CD14-positive monocyte (primary cell): ENCODE measurements at regions not wholly inside any gene's neighbourhood (a gene's known extent, or its start where the extent isn't known, plus 50 kb on each side); places are given as distances from the start of the nearest gene placed in this dataset.

ENCODE experiments used
- DNase-seq, 3 donors: peaks; one replicate each; pipeline ENCODE4 v3.0.0-alpha.2; 2011 to 2022
- H2AFZ ChIP-seq: 2 replicates; pipeline ENCODE4 v1.6.0; 2012; ENCODE audit warnings: mild to moderate bottlenecking, low read depth, low read length, inconsistent platforms; ENCODE audit not compliant: insufficient read depth, poor library complexity, severe bottlenecking
- H3K27ac ChIP-seq, 2 donors: 1 replicate in 1 of 2; 2 replicates in 1 of 2; pipeline ENCODE4 v1.5.1; 2012 to 2013; ENCODE audit warnings: low read length in 2 of 2, control low read depth in 1 of 2, inconsistent platforms in 1 of 2, low read depth in 1 of 2, mild to moderate bottlenecking in 1 of 2
- H3K27me3 ChIP-seq, 2 donors: one replicate each; pipeline versions ENCODE4 v1.6.0 to v1.6.1; 2011 to 2013; ENCODE audit warnings: low read length in 2 of 2; ENCODE audit not compliant: control insufficient read depth in 2 of 2, insufficient read depth in 2 of 2
- H3K36me3 ChIP-seq, 2 donors: replicated peaks in 1 of 2; 1 replicate in 1 of 2; 2 replicates in 1 of 2; pipeline versions ENCODE4 v1.5.1 to v1.6.1; 2012 to 2013; ENCODE audit warnings: low read length in 2 of 2, control low read depth in 1 of 2, inconsistent platforms in 1 of 2, mild to moderate bottlenecking in 1 of 2; ENCODE audit not compliant: insufficient read depth in 2 of 2, control insufficient read depth in 1 of 2
- H3K4me1 ChIP-seq, 2 donors: 1 replicate in 1 of 2; 2 replicates in 1 of 2; pipeline versions ENCODE4 v1.5.1 to v1.6.1; 2012 to 2013; ENCODE audit warnings: low read length in 2 of 2, control low read depth in 1 of 2, inconsistent platforms in 1 of 2, mild to moderate bottlenecking in 1 of 2, moderate library complexity in 1 of 2; ENCODE audit not compliant: insufficient read depth in 2 of 2, control insufficient read depth in 1 of 2
- H3K4me2 ChIP-seq: replicated peaks from 2 replicates; pipeline ENCODE3; 2012; ENCODE audit warnings: low read length, moderate library complexity, mild to moderate bottlenecking; ENCODE audit not compliant: poor library complexity, severe bottlenecking; ENCODE audit errors: extremely low read depth
- H3K4me3 ChIP-seq, 3 experiments: fragments of 200-600 bp in 1 of 3; sonication (generic) in 1 of 3; replicated peaks in 1 of 3; 1 replicate in 2 of 3; 2 replicates in 1 of 3; pipeline ENCODE4 v1.5.1; 2011 to 2013; ENCODE audit warnings: low read length in 3 of 3, mild to moderate bottlenecking in 3 of 3, control low read depth in 2 of 3, low read depth in 2 of 3, inconsistent platforms in 1 of 3, moderate library complexity in 1 of 3
- H3K79me2 ChIP-seq: 2 replicates; pipeline ENCODE4 v1.6.0; 2012; ENCODE audit warnings: mild to moderate bottlenecking, control low read depth, inconsistent platforms, low read length, moderate library complexity; ENCODE audit not compliant: insufficient read depth
- H3K9ac ChIP-seq: 2 replicates; pipeline ENCODE4 v1.6.0; 2017; ENCODE audit warnings: low read length, mild to moderate bottlenecking; ENCODE audit not compliant: insufficient read depth, poor library complexity, severe bottlenecking
- H3K9me3 ChIP-seq, 2 donors: replicated peaks in 1 of 2; 1 replicate in 1 of 2; 2 replicates in 1 of 2; pipeline versions ENCODE4 v1.5.1 to v1.6.1; 2012 to 2013; ENCODE audit warnings: low read length in 2 of 2, control low read depth in 1 of 2; ENCODE audit not compliant: control insufficient read depth in 1 of 2, insufficient read depth in 1 of 2
- H4K20me1 ChIP-seq: 2 replicates; pipeline ENCODE4 v1.6.0; 2012; ENCODE audit warnings: mild to moderate bottlenecking, low read length, control low read depth, moderate library complexity; ENCODE audit not compliant: insufficient read depth
- H3K27ac Mint-ChIP-seq, 7 donors: one replicate each; pipeline ENCODE4 v1.8.0; 2020; ENCODE audit warnings: mild to moderate bottlenecking in 7 of 7, mixed read lengths in 7 of 7, moderate library complexity in 6 of 7, inconsistent platforms in 2 of 7
- H3K27me3 Mint-ChIP-seq, 3 donors: one replicate each; pipeline ENCODE4 v1.8.0; 2021 to 2022; ENCODE audit warnings: low read depth in 3 of 3, mild to moderate bottlenecking in 3 of 3, mixed read lengths in 3 of 3, moderate library complexity in 3 of 3, inconsistent platforms in 1 of 3
- H3K36me3 Mint-ChIP-seq, 2 donors: one replicate each; pipeline ENCODE4 v1.8.0; 2020; ENCODE audit warnings: mixed read lengths in 2 of 2, inconsistent platforms in 1 of 2, mild to moderate bottlenecking in 1 of 2
- H3K4me1 Mint-ChIP-seq: one replicate; pipeline ENCODE4 v1.8.0; 2020; ENCODE audit warnings: mild to moderate bottlenecking, mixed read lengths
- H3K4me3 Mint-ChIP-seq, 2 donors: one replicate each; pipeline ENCODE4 v1.8.0; 2020; ENCODE audit warnings: mild to moderate bottlenecking in 2 of 2, mixed read lengths in 2 of 2, moderate library complexity in 1 of 2
- H3K9me3 Mint-ChIP-seq, 7 donors: one replicate each; pipeline ENCODE4 v1.8.0; 2020 to 2022; ENCODE audit warnings: mixed read lengths in 7 of 7, mild to moderate bottlenecking in 6 of 7, moderate library complexity in 6 of 7, inconsistent platforms in 2 of 7
- WGBS: methylation state at CpG from one replicate; pipeline ENCODE4 v1.1.5; 2013; ENCODE audit warnings: missing lambda C conversion rate; ENCODE audit not compliant: insufficient coverage; 5-methylcytosine and 5-hydroxymethylcytosine counted together
- intact Hi-C, 2 donors: fragments of 100-400 bp; cut with micrococcal nuclease; formaldehyde crosslinking; loops; one replicate each; pipeline versions ENCODE4 v1.15.0 to v1.15.1; 2023
- TF ChIP-seq, protein P1 (sequence below): fragments of 200-600 bp; IDR thresholded peaks from one replicate; pipeline ENCODE4 v1.8.0; 2022; ENCODE audit warnings: antibody characterized with exemption, mild to moderate bottlenecking

DNA sequence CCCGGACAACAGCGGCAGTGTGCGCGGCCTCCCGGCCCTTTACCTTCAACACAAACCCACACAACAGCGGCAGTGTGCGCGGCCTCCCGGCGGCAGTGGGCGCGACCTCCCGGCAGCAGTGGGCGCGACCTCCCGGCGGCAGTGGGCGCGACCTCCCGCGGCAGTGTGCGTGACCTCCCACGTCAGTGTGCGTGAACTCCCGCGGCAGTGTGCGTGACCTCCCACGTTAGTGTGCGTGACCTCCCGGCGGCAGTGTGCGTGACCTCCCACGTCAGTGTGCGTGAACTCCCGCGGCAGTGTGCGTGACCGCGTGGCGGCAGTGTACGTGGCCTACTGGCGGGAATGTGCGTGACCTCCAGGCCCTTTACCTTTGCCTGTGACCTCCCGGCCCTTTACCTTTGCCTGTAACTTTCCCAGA is 576.6 kb upstream of the FRG1 start:
- no peak overlapping the region for H2AFZ ChIP-seq
- no peak overlapping the region for H3K4me2 ChIP-seq
- H3K27me3 ChIP-seq, result no peaks in the 10 kb centered on the region
- H3K9me3 ChIP-seq, result peaks cover 0 to 7% of the 10 kb centered on the region in 2 donors
- H3K4me1 Mint-ChIP-seq, result no peaks in the 10 kb centered on the region
- no peaks in the 10 kb centered on the region for H3K79me2 ChIP-seq
- intact Hi-C loops, result no loop called here
- H3K4me1 ChIP-seq, result no peaks in the 10 kb centered on the region
- H3K9ac ChIP-seq, result no peak overlapping the region
- WGBS, result 88% methylated on average over 18 of the region's 44 CpGs
- no peaks in the 10 kb centered on the region for H4K20me1 ChIP-seq
- H3K27ac ChIP-seq, result no peak overlapping the region
- H3K4me3 Mint-ChIP-seq, result no peak overlapping the region
- peaks cover 0 to 1% (median 1%) of the 10 kb centered on the region in 3 donors for H3K27me3 Mint-ChIP-seq
- H3K36me3 ChIP-seq, result no peaks in the 10 kb centered on the region
- TF ChIP-seq, protein P1, sequence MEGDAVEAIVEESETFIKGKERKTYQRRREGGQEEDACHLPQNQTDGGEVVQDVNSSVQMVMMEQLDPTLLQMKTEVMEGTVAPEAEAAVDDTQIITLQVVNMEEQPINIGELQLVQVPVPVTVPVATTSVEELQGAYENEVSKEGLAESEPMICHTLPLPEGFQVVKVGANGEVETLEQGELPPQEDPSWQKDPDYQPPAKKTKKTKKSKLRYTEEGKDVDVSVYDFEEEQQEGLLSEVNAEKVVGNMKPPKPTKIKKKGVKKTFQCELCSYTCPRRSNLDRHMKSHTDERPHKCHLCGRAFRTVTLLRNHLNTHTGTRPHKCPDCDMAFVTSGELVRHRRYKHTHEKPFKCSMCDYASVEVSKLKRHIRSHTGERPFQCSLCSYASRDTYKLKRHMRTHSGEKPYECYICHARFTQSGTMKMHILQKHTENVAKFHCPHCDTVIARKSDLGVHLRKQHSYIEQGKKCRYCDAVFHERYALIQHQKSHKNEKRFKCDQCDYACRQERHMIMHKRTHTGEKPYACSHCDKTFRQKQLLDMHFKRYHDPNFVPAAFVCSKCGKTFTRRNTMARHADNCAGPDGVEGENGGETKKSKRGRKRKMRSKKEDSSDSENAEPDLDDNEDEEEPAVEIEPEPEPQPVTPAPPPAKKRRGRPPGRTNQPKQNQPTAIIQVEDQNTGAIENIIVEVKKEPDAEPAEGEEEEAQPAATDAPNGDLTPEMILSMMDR, result no peak
- DNase-seq, result no peak
- no peak overlapping the region for H3K4me3 ChIP-seq
- no peak overlapping the region for H3K27ac Mint-ChIP-seq
- no peaks in the 10 kb centered on the region for H3K36me3 Mint-ChIP-seq
- peaks cover 6 to 14% (median 10%) of the 10 kb centered on the region in 7 donors for H3K9me3 Mint-ChIP-seq

DNA sequence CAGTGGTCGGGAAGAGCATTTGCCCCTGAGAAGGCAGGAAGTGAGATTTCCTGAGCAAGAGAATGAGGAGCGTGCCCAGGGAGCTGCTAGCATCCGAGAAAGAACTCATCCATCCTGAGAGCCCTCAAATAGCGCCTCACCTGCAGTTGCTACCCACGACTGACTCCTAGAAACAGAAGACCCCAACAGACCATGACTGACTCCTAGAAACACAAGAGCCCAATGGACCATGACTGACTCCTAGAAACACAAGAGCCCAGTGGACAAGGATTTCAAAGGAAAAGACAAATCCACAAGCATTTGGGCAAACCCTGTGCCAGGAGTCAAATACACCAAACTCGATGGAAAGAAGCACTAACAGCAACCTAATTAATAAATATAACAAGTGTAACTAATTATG is 575.2 kb upstream of the FRG1 start:
- intact Hi-C loops, result no loop called here
- H4K20me1 ChIP-seq, result no peaks in the 10 kb centered on the region
- H3K4me2 ChIP-seq, result no peak overlapping the region
- H3K27me3 Mint-ChIP-seq, result peaks cover 0 to 1% (median 0%) of the 10 kb centered on the region in 3 donors
- H3K79me2 ChIP-seq, result no peaks in the 10 kb centered on the region
- H3K27ac ChIP-seq, result no peak overlapping the region
- WGBS, result 83% methylated on average over 4 of the region's 6 CpGs
- no peaks in the 10 kb centered on the region for H3K4me1 ChIP-seq
- peaks cover 5 to 14% (median 7%) of the 10 kb centered on the region in 7 donors for H3K9me3 Mint-ChIP-seq
- no peak overlapping the region for H3K4me3 ChIP-seq
- no peak overlapping the region for H3K4me3 Mint-ChIP-seq
- no peaks in the 10 kb centered on the region for H3K36me3 Mint-ChIP-seq
- peak overlapping the region in 1 of 7 donors; percentile 55 for H3K27ac Mint-ChIP-seq
- H3K9me3 ChIP-seq, result peaks cover 0 to 9% of the 10 kb centered on the region in 2 donors
- DNase-seq, result no peak
- no peaks in the 10 kb centered on the region for H3K36me3 ChIP-seq
- no peak overlapping the region for H2AFZ ChIP-seq
- H3K27me3 ChIP-seq, result no peaks in the 10 kb centered on the region
- TF ChIP-seq, protein P1, result no peak
- no peak overlapping the region for H3K9ac ChIP-seq
- no peaks in the 10 kb centered on the region for H3K4me1 Mint-ChIP-seq
